SK-N-SH treated with all-trans-retinoic acid at 6 μM for 48 hours (cell line): ENCODE measurements at regions not wholly inside any gene's neighbourhood (a gene's known extent, or its start where the extent isn't known, plus 50 kb on each side); places are given as distances from the start of the nearest gene placed in this dataset.

ENCODE experiments used
- ARNTL ChIP-seq: fragments of 450-650 bp; formaldehyde crosslinking; IDR thresholded peaks from 2 replicates; pipeline ENCODE4 v1.5.0; 2020; ENCODE audit warnings: low read depth, mild to moderate bottlenecking, moderate library complexity, borderline replicate concordance
- BACH2 ChIP-seq: fragments of 250-450 bp; sonication (Bioruptor Pico); IDR thresholded peaks from 2 replicates; pipeline ENCODE4 v1.9.0; 2021; ENCODE audit warnings: mild to moderate bottlenecking, borderline replicate concordance
- CREB5 ChIP-seq: fragments of 250-450 bp; sonication (Bioruptor Pico); IDR thresholded peaks from 2 replicates; pipeline ENCODE4 v1.5.1; 2020; ENCODE audit warnings: low read depth, mild to moderate bottlenecking, moderate library complexity
- POU6F1 ChIP-seq: fragments of 250-450 bp; sonication (Bioruptor Pico); IDR thresholded peaks from 2 replicates; pipeline ENCODE4 v1.8.0; 2021; ENCODE audit warnings: low read depth, mild to moderate bottlenecking, moderate library complexity, borderline replicate concordance
- SNAI2 ChIP-seq: fragments of 250-450 bp; sonication (Bioruptor Pico); IDR thresholded peaks from 2 replicates; pipeline ENCODE4 v1.5.0; 2020; ENCODE audit warnings: mild to moderate bottlenecking, moderate library complexity
- TOX ChIP-seq: fragments of 250-450 bp; sonication (Bioruptor Pico); IDR thresholded peaks from 2 replicates; pipeline ENCODE4 v1.8.0; 2021; ENCODE audit warnings: mild to moderate bottlenecking, moderate library complexity, borderline replicate concordance
- ZFP3 ChIP-seq: fragments of 250-450 bp; sonication (Bioruptor Pico); IDR thresholded peaks from 2 replicates; pipeline ENCODE4 v1.5.0; 2020; ENCODE audit warnings: mild to moderate bottlenecking, moderate library complexity
- ZFP30 ChIP-seq: fragments of 450-650 bp; formaldehyde crosslinking; IDR thresholded peaks from 2 replicates; pipeline ENCODE4 v1.5.0; 2022; ENCODE audit warnings: mild to moderate bottlenecking, moderate library complexity
- TF ChIP-seq, protein P1 (sequence below): fragments of 250-450 bp; sonication (Bioruptor Pico); IDR thresholded peaks from 2 replicates; pipeline ENCODE4 v1.8.0; 2020; ENCODE audit warnings: mild to moderate bottlenecking, moderate library complexity, borderline replicate concordance
- TF ChIP-seq, protein P2 (sequence below): fragments of 250-450 bp; sonication (Bioruptor Pico); IDR thresholded peaks from 2 replicates; pipeline ENCODE4 v1.5.1; 2021; ENCODE audit warnings: mild to moderate bottlenecking, moderate library complexity

GRCh38 chr6:2434912-2435311 lies 189.5 kb upstream of the GMDS start:
- TF ChIP-seq BACH2 (CRISPR knock-in tag) (no peak), CREB5 (CRISPR knock-in tag) (no peak), ARNTL (CRISPR knock-in tag) (no peak), TOX (CRISPR knock-in tag) (no peak), ZFP3 (CRISPR knock-in tag) (no peak), ZFP30 (CRISPR knock-in tag) (no peak), POU6F1 (CRISPR knock-in tag) (no peak), SNAI2 (CRISPR knock-in tag) (no peak)
- TF ChIP-seq, protein P1, sequence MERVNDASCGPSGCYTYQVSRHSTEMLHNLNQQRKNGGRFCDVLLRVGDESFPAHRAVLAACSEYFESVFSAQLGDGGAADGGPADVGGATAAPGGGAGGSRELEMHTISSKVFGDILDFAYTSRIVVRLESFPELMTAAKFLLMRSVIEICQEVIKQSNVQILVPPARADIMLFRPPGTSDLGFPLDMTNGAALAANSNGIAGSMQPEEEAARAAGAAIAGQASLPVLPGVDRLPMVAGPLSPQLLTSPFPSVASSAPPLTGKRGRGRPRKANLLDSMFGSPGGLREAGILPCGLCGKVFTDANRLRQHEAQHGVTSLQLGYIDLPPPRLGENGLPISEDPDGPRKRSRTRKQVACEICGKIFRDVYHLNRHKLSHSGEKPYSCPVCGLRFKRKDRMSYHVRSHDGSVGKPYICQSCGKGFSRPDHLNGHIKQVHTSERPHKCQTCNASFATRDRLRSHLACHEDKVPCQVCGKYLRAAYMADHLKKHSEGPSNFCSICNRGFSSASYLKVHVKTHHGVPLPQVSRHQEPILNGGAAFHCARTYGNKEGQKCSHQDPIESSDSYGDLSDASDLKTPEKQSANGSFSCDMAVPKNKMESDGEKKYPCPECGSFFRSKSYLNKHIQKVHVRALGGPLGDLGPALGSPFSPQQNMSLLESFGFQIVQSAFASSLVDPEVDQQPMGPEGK (CRISPR knock-in tag) = no peak
- TF ChIP-seq, protein P2, sequence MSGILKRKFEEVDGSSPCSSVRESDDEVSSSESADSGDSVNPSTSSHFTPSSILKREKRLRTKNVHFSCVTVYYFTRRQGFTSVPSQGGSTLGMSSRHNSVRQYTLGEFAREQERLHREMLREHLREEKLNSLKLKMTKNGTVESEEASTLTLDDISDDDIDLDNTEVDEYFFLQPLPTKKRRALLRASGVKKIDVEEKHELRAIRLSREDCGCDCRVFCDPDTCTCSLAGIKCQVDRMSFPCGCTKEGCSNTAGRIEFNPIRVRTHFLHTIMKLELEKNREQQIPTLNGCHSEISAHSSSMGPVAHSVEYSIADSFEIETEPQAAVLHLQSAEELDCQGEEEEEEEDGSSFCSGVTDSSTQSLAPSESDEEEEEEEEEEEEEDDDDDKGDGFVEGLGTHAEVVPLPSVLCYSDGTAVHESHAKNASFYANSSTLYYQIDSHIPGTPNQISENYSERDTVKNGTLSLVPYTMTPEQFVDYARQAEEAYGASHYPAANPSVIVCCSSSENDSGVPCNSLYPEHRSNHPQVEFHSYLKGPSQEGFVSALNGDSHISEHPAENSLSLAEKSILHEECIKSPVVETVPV = no peak
